Umbilical cord (tissue), 1 donor: ENCODE measurements at regions not wholly inside any gene's neighbourhood (a gene's known extent, or its start where the extent isn't known, plus 50 kb on each side); places are given as distances from the start of the nearest gene placed in this dataset.

Experiments
- DNase-seq: peaks from one replicate; pipeline ENCODE4 v3.0.0-alpha.2; 2015; ENCODE audit warnings: low spot score

DNA sequence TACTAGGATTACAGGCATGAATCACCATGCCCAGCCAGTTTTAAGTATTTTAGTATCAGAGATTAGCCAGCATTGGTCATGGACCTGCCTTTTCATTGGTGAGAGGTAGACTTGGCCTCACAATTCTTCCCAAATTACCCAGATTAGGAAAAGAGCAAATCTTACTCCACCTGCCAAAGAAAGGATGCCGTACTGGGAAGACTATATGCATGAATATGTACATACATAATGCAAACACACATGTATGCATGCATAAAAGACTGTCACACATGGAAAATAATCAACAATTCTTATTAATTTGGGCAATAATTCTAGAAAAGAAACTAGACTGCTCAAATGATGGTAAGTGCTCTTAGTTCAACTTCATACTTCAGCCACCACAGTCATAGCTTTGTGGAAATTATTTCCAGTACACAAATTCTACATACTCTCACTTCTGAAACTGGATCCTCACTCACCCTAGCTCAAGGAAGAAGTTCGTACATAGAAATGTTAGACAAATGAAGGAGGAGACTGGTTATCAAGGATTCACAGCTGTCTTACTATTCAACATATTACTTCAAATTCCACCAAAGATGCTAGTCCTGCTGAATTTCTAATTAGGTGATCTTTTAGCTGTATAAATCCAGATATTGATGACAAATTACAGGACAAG, 73.7 kb downstream of the MINAR2 start:
- no peak for DNase-seq

DNA sequence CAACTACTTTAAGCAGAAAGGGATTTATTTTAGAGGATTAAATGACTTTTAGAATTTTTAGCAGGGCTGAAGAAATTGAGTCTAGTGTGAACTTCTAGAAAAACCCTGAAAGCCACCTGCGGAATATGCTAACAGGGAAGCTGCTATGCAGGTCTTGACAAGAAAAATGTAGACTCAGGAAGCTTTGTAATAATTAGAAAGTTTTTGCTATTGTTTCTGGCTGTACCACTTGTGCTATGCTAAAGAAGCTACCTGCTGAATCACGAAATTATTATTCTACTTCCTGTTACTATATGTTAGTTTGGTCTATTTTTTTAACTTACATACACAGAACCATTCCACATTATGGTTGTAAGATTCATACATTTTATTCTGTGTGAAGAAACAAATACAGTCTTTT, 74.0 kb upstream of the CHSY3 start:
- DNase-seq, result no peak

GRCh38 chr5:129836321-129836720, 67.9 kb upstream of the CHSY3 start:
- DNase-seq, result no peak

- DNase-seq, result no peak
Observed at GRCh38 chr5:129844764-129845163, 59.5 kb upstream of the CHSY3 start.

DNA sequence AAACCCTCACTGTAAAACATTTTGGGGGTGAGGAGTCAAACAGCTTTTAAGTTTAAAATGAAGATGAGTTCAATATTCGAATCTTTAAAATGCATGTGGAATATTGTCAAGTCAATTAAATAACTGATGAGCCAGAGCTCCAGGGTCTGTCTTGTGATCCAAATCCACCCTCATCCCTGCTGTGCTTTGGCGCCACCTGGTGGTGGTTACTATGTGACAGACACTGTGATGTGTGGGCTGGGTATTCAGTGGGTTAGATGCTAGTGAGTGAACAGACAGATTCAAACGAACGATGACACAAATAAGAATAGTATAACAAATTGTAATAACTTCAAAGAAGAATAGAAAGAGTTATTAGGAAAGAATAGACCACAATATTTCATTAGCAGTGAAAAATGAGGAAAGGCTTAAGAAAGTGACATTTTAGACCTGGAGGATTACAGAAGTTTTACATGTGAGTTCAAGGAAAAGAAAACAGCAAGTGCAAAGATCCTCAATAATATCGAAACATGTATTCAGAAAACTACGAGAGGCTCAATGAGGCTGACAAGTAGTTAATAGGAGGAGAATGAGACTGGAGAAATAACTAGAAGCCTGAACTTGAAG, 51.4 kb upstream of the CHSY3 start:
- DNase-seq, result peak; percentile 78

GRCh38 chr5:129853588-129853987, 50.7 kb upstream of the CHSY3 start:
- DNase-seq, result no peak
